ENCODE measurements at regions not wholly inside any gene's neighbourhood (a gene's known extent, or its start where the extent isn't known, plus 50 kb on each side); places are given as distances from the start of the nearest gene placed in this dataset.

DNA sequence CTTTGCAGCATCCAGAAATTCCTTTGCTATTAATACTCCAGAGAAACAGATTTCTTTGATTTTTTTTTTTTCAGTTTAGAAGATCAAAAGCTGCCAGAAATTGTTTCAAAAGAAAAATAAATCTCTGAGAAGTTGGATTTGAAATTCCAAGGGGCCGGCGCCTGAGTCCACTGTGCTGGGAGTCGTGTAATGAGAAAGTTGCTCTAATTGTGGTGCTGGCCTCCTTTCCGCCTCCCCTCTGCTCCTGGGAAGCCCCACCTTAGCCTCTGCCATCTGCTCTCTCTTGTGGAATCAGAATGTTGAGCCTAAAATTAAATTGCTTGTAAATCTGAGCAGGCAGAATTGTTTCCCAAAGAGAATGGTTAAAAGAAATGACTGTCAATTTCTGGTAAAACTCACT lies 93.3 kb downstream of the EMX2 start:
- no peak for DNase-seq (ENCODE audit: extremely low read depth in 1 of 2, low read depth in 1 of 2)

GRCh38 chr10:117638200-117638599 lies 95.7 kb downstream of the EMX2 start:
- DNase-seq (ENCODE audit: extremely low read depth in 1 of 2, low read depth in 1 of 2) = no peak

GRCh38 chr10:117638664-117639200 lies 96.2 kb downstream of the EMX2 start:
- no peak for DNase-seq (ENCODE audit: extremely low read depth in 1 of 2, low read depth in 1 of 2)

DNA sequence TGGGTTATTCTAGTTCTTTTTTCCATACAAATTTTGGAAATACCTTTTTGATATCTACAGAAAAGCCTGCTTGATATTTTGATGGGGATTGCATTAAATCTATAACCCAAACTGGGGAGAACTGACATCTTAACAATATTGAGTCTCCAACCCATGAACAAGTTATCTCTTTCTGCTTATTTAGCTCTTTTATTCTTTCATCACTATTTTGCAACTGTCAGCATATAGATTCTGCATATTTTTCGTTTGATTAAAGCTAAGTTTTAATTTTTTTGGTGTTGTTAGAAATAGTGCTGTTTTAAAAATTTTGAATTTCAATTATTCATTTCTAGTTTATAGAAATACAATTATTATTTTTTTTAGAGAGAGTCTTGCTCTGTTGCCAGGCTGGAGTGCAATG lies 97.9 kb downstream of the EMX2 start:
- DNase-seq (ENCODE audit: extremely low read depth in 1 of 2, low read depth in 1 of 2) = no peak

GRCh38 chr10:117646718-117647117 lies 104.2 kb downstream of the EMX2 start:
- no peak for DNase-seq (ENCODE audit: extremely low read depth in 1 of 2, low read depth in 1 of 2)

DNA sequence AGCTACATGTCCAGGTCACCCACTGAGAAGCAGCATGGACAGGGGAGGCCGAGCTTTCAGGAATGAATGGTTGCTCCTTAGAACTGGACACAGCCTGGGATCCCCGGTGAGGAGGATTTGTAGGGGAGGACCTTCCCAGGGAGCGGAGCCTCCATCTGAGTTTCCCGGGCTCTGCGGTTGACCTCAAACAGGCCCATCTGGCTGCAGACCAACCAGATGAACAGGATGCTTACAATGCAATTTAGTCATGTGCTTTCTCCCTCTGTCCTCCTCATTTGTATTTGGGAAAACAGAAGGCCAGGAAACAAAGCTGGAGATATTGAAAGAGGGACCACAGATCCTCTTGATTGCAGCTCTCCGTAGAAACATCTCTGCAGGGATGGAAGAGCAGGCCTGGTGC lies 104.8 kb downstream of the EMX2 start:
- DNase-seq (ENCODE audit: extremely low read depth in 1 of 2, low read depth in 1 of 2) = no peak

DNA sequence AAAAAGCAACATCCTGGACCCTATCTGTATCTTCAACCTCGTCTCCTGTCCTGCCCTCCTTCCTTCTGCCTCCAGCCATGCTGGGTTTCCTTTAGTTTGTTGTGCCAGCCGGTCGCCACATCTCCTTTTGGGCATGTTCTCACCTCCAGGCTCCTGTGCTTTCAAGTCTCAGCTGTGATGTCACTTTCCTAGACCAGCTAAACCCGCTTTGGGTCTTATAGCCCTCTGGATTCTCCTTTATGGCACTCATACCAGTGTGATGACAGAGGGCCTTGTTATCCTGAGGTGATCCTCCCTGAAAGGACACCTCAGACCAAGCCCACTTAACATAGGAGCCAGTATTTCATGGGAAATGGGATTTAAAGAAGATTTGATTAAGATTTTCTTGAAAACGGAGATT lies 108.6 kb downstream of the EMX2 start:
- DNase-seq (ENCODE audit: extremely low read depth in 1 of 2, low read depth in 1 of 2) = no peak

DNA sequence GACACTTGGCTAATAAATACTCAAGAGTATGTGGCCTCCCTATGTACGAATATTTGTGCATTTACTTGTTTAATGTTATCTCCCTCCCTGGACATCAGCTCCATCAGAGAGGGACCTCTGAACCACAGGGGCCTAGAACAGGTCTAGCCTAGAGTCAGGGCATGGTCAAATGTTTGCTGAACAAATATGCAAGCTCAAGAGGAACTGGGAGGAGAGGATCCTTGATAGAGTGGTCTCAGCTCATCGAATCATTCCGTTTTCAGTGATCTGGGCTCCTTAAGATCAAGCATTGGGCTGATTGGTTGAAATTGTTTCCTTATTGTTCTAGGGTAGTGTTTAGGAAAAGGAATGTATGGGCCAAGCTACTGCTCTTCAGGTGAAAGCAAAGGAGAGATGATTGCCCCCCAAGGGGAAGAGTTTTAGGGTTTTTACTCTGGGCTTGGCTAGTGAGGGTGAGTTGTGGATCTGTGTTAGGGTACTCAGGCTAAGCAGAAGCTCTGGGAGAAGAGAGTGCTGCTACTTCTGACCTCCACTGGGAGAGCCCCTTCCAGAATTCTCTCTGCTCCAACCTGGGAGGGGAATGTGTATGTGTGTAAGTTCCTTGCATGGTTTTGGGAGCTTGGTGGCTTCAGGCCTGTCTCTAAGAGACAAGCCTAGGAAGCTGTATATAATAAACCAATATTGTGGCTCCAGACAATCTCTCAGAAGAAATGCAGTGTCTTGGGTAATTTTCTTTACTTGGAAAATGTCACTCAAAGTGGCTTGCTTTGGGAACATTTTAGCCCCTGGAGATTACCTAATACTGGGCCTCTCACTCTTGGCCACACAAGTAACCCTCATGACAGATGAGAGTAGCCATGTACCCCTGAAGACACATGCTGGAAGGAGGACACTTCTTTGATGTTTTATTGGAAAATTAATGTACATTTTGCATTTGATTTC lies 110.0 kb downstream of the EMX2 start:
- DNase-seq (ENCODE audit: extremely low read depth in 1 of 2, low read depth in 1 of 2) = no peak

- peak; percentile 4 to 25 for DNase-seq (ENCODE audit: extremely low read depth in 1 of 2, low read depth in 1 of 2)
Observed at GRCh38 chr10:117653170-117653515, 110.6 kb downstream of the EMX2 start.

DNA sequence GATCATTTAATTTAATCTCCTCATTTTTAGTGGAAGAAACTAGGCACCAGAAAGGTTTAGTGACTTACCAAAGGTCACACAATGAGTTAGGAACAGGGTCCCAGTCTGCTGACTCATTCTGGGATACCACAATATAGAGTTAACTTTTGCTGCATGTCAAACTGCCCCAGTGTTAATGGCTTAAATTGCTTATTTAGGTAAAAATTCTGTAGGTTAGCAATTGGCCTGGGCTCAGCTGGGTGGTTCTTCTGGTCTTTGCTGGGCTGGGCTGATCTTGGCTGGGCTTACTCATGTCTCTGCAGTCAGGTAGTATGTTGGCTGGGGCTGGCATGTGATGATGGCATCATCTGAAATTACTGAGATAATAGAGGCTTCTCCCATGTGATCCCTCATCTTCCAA lies 111.6 kb downstream of the EMX2 start:
- DNase-seq (ENCODE audit: extremely low read depth in 1 of 2, low read depth in 1 of 2) = no peak

DNA sequence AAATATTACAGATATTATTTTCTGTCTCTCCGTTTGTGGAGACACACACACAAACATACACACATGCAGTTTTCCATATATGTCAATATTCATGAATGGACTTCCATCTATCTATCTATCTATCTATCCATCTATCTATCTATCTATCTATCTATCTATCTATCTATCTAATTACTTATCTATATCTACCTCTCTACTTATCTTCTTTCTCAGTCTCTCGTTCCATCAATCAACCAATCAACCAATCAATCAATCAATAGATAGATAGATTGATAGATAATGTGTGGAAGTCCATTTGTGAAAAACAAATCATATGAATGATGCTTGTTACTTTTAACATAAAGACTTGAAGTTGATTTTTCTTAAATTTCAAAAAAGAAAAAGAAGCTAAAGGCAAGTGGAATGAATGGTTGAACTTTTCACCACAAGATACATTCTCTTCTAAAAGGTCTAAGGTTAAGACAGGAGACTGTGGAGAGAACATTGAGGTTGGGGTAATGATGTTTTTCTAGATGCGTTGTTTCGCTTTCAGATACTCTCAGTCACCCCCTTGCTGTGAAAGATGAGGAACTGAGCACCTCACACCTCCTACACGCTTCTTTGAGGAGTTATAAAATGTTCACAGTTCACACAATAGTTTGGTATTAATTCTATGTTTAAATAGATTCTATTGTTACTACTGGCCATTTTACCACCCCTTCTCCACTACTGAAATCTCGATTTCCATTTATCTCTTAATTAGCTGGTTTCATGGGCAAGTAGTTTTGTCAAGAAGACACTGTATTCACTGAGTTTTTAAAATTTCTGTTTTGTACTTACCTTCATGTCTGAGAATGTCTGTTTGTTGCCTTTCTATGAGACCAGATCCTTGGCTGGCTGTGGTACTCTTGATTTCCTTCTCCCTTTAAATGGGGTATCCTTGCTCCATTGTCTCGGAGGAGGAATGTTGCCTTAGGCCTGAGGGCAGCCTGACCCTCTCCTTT lies 114.1 kb downstream of the EMX2 start:
- no peak for DNase-seq (ENCODE audit: extremely low read depth in 1 of 2, low read depth in 1 of 2)

DNA sequence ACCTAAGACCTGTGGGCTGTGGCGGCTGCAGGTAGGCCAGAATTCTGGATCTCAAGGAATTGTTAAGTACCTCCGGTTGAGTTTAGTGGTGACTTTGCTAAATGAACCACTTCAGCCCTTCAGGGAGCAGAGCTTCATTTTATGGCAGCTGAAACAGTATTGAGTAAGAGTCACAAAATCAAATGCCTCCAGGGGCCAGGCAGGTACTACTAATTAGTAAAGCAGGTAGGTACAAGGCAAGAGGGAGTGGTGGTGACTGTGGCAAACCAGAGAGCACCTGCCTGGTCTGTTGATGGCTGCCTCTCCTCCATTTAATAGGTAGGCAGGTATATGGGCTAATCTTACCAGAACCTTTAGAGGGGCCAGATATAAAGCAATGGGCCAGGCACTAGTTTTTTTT lies 118.8 kb downstream of the EMX2 start:
- DNase-seq (ENCODE audit: extremely low read depth in 1 of 2, low read depth in 1 of 2) = no peak

GRCh38 chr10:117662126-117662525 lies 119.6 kb downstream of the EMX2 start:
- DNase-seq (ENCODE audit: extremely low read depth in 1 of 2, low read depth in 1 of 2) = no peak

DNA sequence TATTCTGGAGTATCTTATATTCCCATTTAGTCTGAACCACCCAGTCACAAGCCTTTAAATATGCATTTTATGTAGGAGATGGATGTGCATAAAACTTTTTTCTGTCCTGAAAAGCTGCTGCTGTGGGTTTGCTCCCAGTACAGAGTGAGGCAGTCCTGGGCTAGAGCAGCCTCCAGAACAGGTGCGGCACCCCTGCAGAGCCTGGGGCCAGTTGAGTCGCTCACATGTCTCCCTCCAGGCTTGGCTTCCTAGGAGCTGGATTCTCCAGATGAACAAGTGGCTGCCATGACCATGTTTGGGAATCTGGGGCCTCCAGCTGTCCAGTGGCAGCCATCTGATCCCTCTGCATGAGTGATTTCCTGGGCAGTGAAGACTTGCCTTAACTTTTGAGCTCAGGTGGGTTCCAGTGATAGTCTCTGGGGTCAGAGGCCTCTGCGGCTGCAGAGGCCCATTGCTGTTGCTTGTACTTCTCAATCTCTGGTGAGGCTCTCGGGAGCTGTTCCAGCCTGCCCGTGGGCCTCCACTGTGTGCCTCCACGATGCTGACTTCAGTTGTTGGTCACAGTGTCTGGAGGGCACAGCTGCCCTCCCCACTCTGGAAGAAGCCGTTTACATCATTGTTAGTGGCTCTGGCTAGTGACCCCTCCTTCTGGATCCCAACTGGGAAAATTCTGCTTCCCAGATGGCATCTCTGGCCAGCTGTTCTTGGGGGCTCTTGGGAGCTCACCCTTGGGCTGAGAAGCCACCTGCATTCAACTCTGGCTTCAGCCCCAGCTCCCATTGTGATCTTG lies 120.4 kb downstream of the EMX2 start:
- no peak for DNase-seq (ENCODE audit: extremely low read depth in 1 of 2, low read depth in 1 of 2)

- DNase-seq (ENCODE audit: extremely low read depth in 1 of 2, low read depth in 1 of 2) = no peak
Observed at GRCh38 chr10:117663750-117664149, 121.2 kb downstream of the EMX2 start.

DNA sequence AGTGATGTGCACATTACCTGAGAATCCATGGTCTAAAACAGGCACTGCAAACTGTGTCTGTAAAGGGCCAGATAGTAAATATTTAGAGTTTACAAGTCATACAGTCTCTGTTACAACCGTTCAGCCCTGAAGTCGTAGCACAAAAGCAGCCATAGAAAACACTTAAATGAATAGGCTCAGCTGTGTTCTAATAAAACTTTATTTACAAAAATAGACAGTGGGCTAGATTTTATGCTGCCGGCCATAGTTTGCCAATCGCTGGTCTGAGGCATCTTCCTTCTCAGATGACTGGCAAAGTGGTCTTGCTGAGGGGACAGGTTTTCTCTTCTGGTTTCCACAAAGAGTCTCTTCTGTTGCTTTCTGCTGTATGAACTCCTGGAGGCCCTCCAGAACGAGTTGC lies 121.7 kb downstream of the EMX2 start:
- no peak for DNase-seq (ENCODE audit: extremely low read depth in 1 of 2, low read depth in 1 of 2)

GRCh38 chr10:117666166-117666565 lies 123.6 kb downstream of the EMX2 start:
- no peak for DNase-seq (ENCODE audit: extremely low read depth in 1 of 2, low read depth in 1 of 2)

DNA sequence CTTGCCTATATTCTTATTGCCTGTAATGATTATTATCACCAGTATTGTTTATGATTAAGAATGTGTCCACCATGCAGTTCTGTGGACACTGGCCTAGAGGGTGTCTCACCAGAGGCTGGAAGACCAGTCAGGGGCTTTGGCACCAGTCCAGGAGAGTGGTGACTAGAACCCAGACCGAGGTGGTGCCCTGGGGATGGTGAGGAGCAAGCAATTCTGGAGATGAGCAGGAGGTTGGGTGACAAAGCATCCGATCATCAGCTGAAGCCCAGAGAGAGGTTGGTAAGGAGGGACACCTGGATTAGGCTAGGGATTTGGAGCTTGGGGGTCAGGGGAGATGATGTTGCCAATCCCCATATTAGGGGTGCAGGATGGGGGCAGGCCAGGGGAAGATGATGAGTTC lies 124.4 kb downstream of the EMX2 start:
- DNase-seq (ENCODE audit: extremely low read depth in 1 of 2, low read depth in 1 of 2) = no peak

DNA sequence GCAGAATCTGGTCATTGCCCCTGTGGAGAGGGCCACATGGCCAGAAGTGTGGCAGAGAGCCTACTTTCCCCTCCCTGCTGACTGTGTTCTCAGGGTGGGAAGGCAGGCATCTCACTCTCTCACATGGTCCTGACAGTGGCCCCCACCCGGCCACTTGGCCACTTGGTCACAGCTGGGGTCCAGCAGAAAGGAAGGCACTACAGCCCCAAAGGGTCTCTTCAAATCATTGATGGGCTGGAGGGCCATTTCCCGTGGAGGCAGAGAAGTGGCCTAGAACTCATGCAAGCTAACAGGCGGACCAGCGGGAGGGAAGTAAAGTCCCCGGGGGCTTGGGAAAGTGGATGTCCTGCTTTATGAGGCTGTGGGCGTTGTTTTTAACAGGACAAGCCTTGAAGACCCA lies 125.3 kb downstream of the EMX2 start:
- no peak for DNase-seq (ENCODE audit: extremely low read depth in 1 of 2, low read depth in 1 of 2)

DNA sequence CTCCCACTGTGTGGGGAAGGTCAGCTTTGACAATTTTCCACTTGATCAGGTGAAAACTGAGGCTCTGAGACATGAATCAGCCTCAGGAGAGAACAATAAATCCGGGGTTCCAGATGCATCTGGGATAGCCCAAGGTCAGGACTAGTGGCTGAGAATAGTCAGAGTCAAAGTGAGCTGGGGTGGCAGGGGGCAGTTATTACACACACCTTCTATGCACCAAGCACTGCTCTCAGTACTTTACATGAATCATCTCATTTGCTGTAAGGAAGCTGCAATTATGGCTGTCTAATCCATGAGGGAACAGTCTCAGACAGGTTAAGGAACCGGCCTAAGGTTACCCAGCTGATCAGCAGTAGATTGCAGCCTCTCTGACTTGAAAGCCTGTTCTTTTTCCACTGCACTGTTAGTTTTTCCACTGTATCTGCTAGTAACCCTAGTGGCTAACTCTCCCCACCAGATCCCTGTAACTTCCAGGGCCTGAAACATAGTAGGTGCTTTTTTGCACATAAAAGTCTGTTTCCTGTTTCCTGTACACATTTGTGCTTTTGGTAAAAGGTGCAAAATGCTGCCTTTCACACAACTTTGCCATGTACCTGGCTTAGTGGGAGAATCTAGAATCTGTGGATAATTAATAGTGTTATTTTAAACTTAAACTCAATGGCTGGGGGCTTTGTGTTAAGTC lies 125.9 kb downstream of the EMX2 start:
- no peak for DNase-seq (ENCODE audit: extremely low read depth in 1 of 2, low read depth in 1 of 2)

Measured in stimulated activated CD8-positive, alpha-beta memory T cell treated with anti-CD3 and anti-CD28 coated beads, Interleukin-7, amount 100 ng/mL, for 48 hours (primary cell).